GM12873 (cell line): ENCODE measurements at regions not wholly inside any gene's neighbourhood (a gene's known extent, or its start where the extent isn't known, plus 50 kb on each side); places are given as distances from the start of the nearest gene placed in this dataset.

Source experiments
- TF ChIP-seq, protein P1 (sequence below): IDR thresholded peaks from 2 replicates; pipeline ENCODE4 v1.5.1; 2012; ENCODE audit warnings: low read depth, mild to moderate bottlenecking, moderate library complexity, low read length, control low read depth; ENCODE audit not compliant: insufficient read depth; ENCODE audit errors: missing control alignments

DNA sequence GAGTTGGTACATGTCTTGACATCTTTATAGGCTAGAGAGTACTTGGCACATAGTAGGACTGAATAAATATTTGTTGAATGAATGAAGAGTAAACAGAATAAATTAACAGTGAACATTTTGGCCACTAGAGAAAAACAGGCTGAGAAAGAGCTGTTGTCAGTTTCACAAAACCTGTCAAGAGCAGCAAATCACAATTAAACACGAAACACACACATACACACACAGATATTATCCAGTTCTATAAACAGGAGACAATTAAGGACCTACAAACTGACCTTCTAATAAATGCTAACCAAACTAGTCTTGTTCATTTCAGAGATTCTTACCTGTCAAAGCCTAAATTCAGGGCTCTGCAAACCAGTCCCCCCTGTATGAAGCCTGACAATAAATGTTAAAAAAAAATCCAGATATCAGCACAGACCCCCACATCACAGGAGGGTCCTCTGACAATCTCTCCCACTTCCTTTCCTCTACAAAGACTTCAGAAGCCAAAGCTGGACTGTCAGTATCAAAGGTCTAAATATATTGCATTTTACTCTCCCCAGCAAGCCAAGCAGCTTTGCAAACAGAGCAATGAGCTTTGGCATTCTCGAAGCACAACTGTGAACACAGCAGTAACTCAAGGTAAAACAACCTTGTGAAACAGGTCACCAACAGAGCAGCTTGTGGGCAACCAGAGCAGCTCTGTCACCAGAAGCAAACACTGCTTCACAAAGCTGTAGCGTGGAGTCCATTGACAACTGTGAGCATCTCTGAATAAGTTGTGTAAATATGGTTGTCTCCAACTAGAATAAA, 229.9 kb downstream of the TBXT start:
- TF ChIP-seq, protein P1, sequence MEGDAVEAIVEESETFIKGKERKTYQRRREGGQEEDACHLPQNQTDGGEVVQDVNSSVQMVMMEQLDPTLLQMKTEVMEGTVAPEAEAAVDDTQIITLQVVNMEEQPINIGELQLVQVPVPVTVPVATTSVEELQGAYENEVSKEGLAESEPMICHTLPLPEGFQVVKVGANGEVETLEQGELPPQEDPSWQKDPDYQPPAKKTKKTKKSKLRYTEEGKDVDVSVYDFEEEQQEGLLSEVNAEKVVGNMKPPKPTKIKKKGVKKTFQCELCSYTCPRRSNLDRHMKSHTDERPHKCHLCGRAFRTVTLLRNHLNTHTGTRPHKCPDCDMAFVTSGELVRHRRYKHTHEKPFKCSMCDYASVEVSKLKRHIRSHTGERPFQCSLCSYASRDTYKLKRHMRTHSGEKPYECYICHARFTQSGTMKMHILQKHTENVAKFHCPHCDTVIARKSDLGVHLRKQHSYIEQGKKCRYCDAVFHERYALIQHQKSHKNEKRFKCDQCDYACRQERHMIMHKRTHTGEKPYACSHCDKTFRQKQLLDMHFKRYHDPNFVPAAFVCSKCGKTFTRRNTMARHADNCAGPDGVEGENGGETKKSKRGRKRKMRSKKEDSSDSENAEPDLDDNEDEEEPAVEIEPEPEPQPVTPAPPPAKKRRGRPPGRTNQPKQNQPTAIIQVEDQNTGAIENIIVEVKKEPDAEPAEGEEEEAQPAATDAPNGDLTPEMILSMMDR: no peak

DNA sequence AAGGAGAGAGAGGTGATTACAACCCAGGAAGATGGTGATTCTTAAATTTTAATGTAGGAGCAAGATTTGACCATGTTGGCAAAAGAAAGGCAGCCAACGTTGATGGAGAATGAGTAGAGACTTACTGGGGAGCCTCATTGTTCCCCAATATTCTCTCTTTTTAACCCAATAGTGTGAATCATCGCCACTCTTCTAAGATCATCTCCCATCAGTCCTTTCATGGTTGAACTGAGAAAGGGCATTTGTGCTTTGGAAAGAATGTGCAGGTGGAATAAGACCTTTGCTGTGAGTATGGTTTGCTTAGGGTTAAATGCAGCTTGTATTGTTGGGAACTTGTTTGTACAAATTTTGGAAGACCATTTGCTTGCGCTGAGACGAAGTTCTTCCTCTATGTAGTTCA, 231.0 kb downstream of the TBXT start:
- TF ChIP-seq, protein P1: no peak

DNA sequence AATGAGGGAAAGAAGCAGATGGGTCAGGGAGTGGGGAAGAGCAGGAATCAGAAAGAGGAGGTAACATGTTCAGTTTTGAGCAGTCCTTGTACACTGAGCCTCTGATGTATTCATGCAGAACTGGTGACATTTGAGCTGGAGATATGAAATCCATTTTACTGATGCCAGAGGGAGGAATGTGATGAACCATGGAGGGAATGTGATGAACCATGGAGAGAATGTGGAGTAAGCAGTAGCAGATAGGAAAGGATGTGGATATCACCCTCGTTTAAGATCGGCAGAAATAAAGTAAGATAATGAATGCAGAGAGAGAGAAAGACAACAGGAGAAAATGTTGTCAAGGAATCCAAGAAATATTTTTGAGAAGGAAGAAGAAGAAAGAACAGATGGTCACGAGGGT, 231.6 kb downstream of the TBXT start:
- TF ChIP-seq, protein P1: no peak

DNA sequence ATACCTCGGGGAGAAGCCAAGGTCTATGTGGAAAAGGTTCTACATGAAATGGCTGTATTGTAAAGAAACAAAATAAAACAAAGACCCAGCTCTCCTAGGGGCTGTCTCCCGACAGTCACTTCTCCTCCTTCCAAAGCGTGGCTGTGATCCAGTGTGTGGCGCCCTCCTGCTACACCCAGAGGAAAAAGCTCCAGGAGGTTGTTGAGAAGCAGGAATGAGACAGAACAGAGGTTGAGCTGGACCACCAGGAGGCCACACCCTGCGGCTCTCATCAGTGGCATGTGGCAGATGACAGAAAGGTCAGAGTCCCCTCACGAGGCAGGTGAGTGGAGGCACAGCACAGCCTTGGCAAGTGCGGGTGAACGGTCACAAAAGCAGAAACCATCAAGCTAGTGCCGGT, 236.0 kb downstream of the TBXT start:
- TF ChIP-seq, protein P1: no peak

DNA sequence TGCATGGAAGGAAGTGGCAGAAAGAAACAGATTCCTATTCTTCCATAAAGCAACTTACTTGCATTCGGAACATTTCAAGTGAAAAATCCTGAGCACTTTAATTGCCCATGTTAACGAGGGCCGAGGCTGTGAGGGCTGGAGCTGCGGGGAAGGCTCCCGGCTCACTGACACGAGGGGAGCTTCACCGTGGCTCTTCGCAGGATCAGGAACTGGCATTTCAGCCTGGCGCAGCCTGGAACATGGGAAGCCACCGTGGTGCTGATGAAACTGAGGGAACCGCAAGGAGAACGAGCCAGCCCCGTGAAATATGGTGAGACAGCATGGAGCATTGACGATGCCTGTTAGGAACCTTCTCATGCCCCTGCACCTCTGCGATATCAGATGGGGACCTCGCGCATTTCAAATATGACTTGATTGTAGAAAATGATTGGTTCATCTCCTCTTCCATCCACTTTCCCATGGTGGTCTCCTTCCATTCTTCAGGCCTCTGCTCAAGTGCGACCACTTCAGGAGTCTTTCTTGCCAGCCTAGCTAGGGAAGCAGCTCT, 236.9 kb downstream of the TBXT start:
- TF ChIP-seq, protein P1: no peak

DNA sequence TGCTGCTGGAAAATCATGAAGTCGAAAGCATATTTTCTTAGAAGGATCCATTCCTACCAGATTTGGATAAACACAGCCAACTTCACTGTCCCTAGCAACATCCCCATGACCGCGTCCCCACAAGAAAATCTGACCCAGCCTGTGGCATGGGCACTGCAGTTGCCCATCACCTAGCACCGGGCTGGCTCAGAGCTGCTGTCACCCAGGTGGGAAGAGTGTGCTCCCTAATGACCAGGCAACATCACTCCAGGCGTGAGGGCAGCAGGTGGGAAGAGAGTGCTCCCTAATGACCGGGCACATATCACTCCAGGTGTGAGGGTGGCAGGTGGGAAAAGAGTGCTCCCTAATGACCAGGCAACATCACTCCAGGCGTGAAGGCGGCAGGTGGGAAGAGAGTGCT, 238.0 kb downstream of the TBXT start:
- TF ChIP-seq, protein P1: no peak

DNA sequence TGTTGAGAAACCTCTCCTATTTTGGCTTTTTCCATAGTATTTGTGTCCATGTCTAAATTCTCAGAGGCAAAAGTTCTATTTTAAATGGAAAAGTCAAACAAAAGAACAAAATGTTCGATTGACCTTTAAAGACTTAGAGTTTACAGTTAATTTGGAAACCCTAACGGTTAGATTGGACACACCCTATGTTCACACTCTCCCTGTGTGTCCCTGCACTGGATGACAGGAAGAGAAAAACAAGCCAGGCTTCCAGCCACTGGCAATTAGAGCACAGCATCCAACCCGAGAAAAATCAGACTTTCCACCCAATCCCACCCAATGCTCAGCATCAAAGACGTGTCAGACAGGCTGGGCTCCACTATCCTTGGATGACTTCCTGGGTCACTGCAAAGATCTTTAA, 241.3 kb downstream of the TBXT start:
- TF ChIP-seq, protein P1: no peak
